ENCODE measurements at regions not wholly inside any gene's neighbourhood (a gene's known extent, or its start where the extent isn't known, plus 50 kb on each side); places are given as distances from the start of the nearest gene placed in this dataset.
A peak's percentile ranks its signal among the peaks of the same experiment; 100 is the strongest.

- Histone ChIP-seq H3K9ac (ENCODE audit: low read length in 3 of 3) (no peak overlapping the region), H3K4me1 (ENCODE audit: control insufficient read depth in 2 of 3, insufficient read depth in 2 of 3, low read depth in 1 of 3, low read length in 3 of 3) (no peaks in the 10 kb centered on the region), H3K9me3 (ENCODE audit: control insufficient read depth in 2 of 3, insufficient read depth in 1 of 3, low read length in 3 of 3) (no peaks in the 10 kb centered on the region), H3K27ac (ENCODE audit: low read depth in 2 of 2, low read length in 2 of 2) (no peak overlapping the region), H3K27me3 (ENCODE audit: control insufficient read depth, insufficient read depth, low read length) (no peaks in the 10 kb centered on the region), H3K36me3 (ENCODE audit: control insufficient read depth in 2 of 3, insufficient read depth in 3 of 3, low read length in 3 of 3) (no peaks in the 10 kb centered on the region), H3K4me3 (ENCODE audit: low read length in 3 of 3) (no peak overlapping the region)
- no peak for TF ChIP-seq CTCF (IDR thresholded peaks at IDR 0.05; ENCODE audit: borderline replicate concordance, extremely low read depth, insufficient read depth)
- FAIRE-seq (no peak), DNase-seq (no peak)
- intact Hi-C loops (cut with DNase I), result no loop called here
Measured at GRCh38 chr1:81023187-81023724, 777.5 kb upstream of the ADGRL2 start.

- H3K36me3 ChIP-seq (ENCODE audit: control insufficient read depth in 2 of 3, insufficient read depth in 3 of 3, low read length in 3 of 3), result no peaks in the 10 kb centered on the region
- no peak for TF ChIP-seq CTCF (IDR thresholded peaks at IDR 0.05; ENCODE audit: borderline replicate concordance, extremely low read depth, insufficient read depth)
- intact Hi-C loops (cut with DNase I), result no loop called here
- H3K4me1 ChIP-seq (ENCODE audit: control insufficient read depth in 2 of 3, insufficient read depth in 2 of 3, low read depth in 1 of 3, low read length in 3 of 3), result no peaks in the 10 kb centered on the region
- no peak overlapping the region for H3K4me3 ChIP-seq (ENCODE audit: low read length in 3 of 3)
- H3K9ac ChIP-seq (ENCODE audit: low read length in 3 of 3), result no peak overlapping the region
- H3K9me3 ChIP-seq (ENCODE audit: control insufficient read depth in 2 of 3, insufficient read depth in 1 of 3, low read length in 3 of 3), result no peaks in the 10 kb centered on the region
- no peak overlapping the region for H3K27ac ChIP-seq (ENCODE audit: low read depth in 2 of 2, low read length in 2 of 2)
- no peak for DNase-seq
- no peak for FAIRE-seq
- H3K27me3 ChIP-seq (ENCODE audit: control insufficient read depth, insufficient read depth, low read length), result no peaks in the 10 kb centered on the region
Measured at GRCh38 chr1:81021134-81021533, 779.6 kb upstream of the ADGRL2 start.

- intact Hi-C loops (cut with DNase I), result no loop called here
- Histone ChIP-seq H3K27ac (ENCODE audit: low read depth in 2 of 2, low read length in 2 of 2) (no peak overlapping the region), H3K27me3 (ENCODE audit: control insufficient read depth, insufficient read depth, low read length) (no peaks in the 10 kb centered on the region), H3K36me3 (ENCODE audit: control insufficient read depth in 2 of 3, insufficient read depth in 3 of 3, low read length in 3 of 3) (no peaks in the 10 kb centered on the region), H3K9me3 (ENCODE audit: control insufficient read depth in 2 of 3, insufficient read depth in 1 of 3, low read length in 3 of 3) (no peaks in the 10 kb centered on the region), H3K9ac (ENCODE audit: low read length in 3 of 3) (no peak overlapping the region), H3K4me1 (ENCODE audit: control insufficient read depth in 2 of 3, insufficient read depth in 2 of 3, low read depth in 1 of 3, low read length in 3 of 3) (no peaks in the 10 kb centered on the region), H3K4me3 (ENCODE audit: low read length in 3 of 3) (no peak overlapping the region)
- TF ChIP-seq CTCF (IDR thresholded peaks at IDR 0.05; ENCODE audit: borderline replicate concordance, extremely low read depth, insufficient read depth), result no peak
- DNase-seq (no peak), FAIRE-seq (peak; percentile 60)
Measured at GRCh38 chr1:81020506-81020905, 780.2 kb upstream of the ADGRL2 start.

- Histone ChIP-seq H3K4me3 (ENCODE audit: low read length in 3 of 3) (no peak overlapping the region), H3K36me3 (ENCODE audit: control insufficient read depth in 2 of 3, insufficient read depth in 3 of 3, low read length in 3 of 3) (no peaks in the 10 kb centered on the region), H3K4me1 (ENCODE audit: control insufficient read depth in 2 of 3, insufficient read depth in 2 of 3, low read depth in 1 of 3, low read length in 3 of 3) (no peaks in the 10 kb centered on the region), H3K27ac (ENCODE audit: low read depth in 2 of 2, low read length in 2 of 2) (no peak overlapping the region), H3K9ac (ENCODE audit: low read length in 3 of 3) (no peak overlapping the region), H3K27me3 (ENCODE audit: control insufficient read depth, insufficient read depth, low read length) (no peaks in the 10 kb centered on the region), H3K9me3 (ENCODE audit: control insufficient read depth in 2 of 3, insufficient read depth in 1 of 3, low read length in 3 of 3) (no peaks in the 10 kb centered on the region)
- no peak for DNase-seq
- no peak for TF ChIP-seq CTCF (IDR thresholded peaks at IDR 0.05; ENCODE audit: borderline replicate concordance, extremely low read depth, insufficient read depth)
- intact Hi-C loops (cut with DNase I), result no loop called here
- FAIRE-seq, result no peak
Measured at GRCh38 chr1:81010126-81010525, 790.6 kb upstream of the ADGRL2 start.

All from kidney (tissue), 13 donors.